H1 (cell line): ENCODE measurements at regions not wholly inside any gene's neighbourhood (a gene's known extent, or its start where the extent isn't known, plus 50 kb on each side); places are given as distances from the start of the nearest gene placed in this dataset.

Experiments used
- ATF2 ChIP-seq: IDR thresholded peaks from 2 replicates; pipeline ENCODE4 v1.6.1; 2012; ENCODE audit warnings: low read length, inconsistent platforms
- CTCF ChIP-seq, 3 experiments: IDR thresholded peaks; 1 replicate in 2 of 3; 2 replicates in 1 of 3; pipeline versions ENCODE4 v1.5.1 to v1.6.1; 2011; ENCODE audit warnings: low read length in 3 of 3, mild to moderate bottlenecking in 3 of 3, inconsistent platforms in 2 of 3, low read depth in 1 of 3, moderate library complexity in 1 of 3; ENCODE audit not compliant: insufficient read depth in 1 of 3; ENCODE audit errors: control extremely low read depth in 1 of 3
- EZH2 ChIP-seq: fragments of 200-600 bp; sonication (generic); IDR thresholded peaks from 2 replicates; pipeline ENCODE4 v1.7.1; 2012; ENCODE audit warnings: low read depth, mild to moderate bottlenecking, moderate library complexity, low read length, inconsistent platforms; ENCODE audit not compliant: severe bottlenecking
- GTF2F1 ChIP-seq: IDR thresholded peaks from 2 replicates; pipeline ENCODE4 v1.6.1; 2012; ENCODE audit warnings: low read depth, low read length, improper control_type of control experiment, borderline replicate concordance
- POLR2A ChIP-seq, 2 experiments: IDR thresholded peaks; 1 replicate in 1 of 2; 2 replicates in 1 of 2; pipeline ENCODE4 v1.6.1; 2011; ENCODE audit warnings: low read depth in 2 of 2, low read length in 2 of 2, mild to moderate bottlenecking in 2 of 2; ENCODE audit errors: control extremely low read depth in 1 of 2
- POLR2AphosphoS5 ChIP-seq: IDR thresholded peaks from 2 replicates; pipeline ENCODE4 v1.6.1; 2011; ENCODE audit warnings: low read depth, low read length
- RAD21 ChIP-seq, 2 experiments: IDR thresholded peaks in 1 of 2; conservative IDR thresholded peaks in 1 of 2; 2 replicates each; pipeline ENCODE4 v1.6.1; 2011; ENCODE audit warnings: low read depth in 2 of 2, low read length in 2 of 2, improper control_type of control experiment in 1 of 2, inconsistent platforms in 1 of 2, mild to moderate bottlenecking in 1 of 2, moderate library complexity in 1 of 2
- SAP30 ChIP-seq: fragments of 300-600 bp; sonication (generic); IDR thresholded peaks from 2 replicates; pipeline ENCODE4 v1.7.1; 2012; ENCODE audit warnings: low read length, moderate library complexity, mild to moderate bottlenecking, inconsistent platforms; ENCODE audit not compliant: insufficient read depth, insufficient replicate concordance
- USF2 ChIP-seq: IDR thresholded peaks from 2 replicates; pipeline ENCODE4 v1.6.1; 2011; ENCODE audit warnings: low read length, improper control_type of control experiment
- YY1 ChIP-seq: IDR thresholded peaks from 2 replicates; pipeline ENCODE4 v1.6.1; 2011; ENCODE audit warnings: low read depth, mild to moderate bottlenecking, low read length

DNA sequence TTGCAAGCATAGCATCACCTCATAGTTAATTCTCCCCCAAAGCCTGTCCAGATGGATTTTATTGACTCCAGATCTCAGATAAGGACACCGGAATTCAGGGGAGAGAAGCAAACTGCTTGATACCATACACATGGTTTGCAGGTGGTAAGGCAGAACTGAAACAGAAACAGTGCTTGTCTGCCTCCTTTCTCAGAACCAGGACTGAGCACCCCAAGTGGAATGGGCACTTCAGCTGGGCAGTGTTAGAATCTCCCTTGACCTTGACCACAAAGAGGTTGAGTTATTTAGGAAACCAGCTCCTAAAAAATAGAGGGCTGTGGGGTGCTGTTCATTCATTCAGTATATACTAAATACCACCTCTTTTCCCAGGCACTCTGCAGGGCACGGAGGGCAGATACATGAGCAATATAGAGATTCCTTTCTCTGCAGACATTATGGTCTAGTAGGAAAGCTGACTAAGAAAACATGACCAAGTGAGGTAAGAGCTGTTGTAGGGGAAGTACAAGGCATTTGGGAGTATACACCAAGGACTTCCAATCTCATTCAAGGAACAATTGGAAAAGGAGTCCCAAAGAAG is 185.2 kb downstream of the C1orf94 start:
- TF ChIP-seq POLR2AphosphoS5 (no peak), CTCF (IDR thresholded peaks at IDR 0.05; ENCODE audit: control extremely low read depth in 1 of 3, insufficient read depth in 1 of 3, low read depth in 1 of 3, low read length in 3 of 3) (no peak), EZH2 (no peak), GTF2F1 (no peak), POLR2A (IDR thresholded peaks at IDR 0.05; ENCODE audit: control extremely low read depth in 1 of 2, low read depth in 2 of 2, low read length in 2 of 2) (no peak), SAP30 (no peak), RAD21 (IDR thresholded peaks at IDR 0.05 in 1 of 2, conservative IDR thresholded peaks at IDR 0.05 in 1 of 2; ENCODE audit: low read depth in 2 of 2, low read length in 2 of 2) (no peak), ATF2 (no peak), USF2 (no peak), YY1 (no peak)
